HG03097 (cell line): ENCODE measurements at regions not wholly inside any gene's neighbourhood (a gene's known extent, or its start where the extent isn't known, plus 50 kb on each side); places are given as distances from the start of the nearest gene placed in this dataset.

Experiments used
- ATAC-seq: cut with Tn5 transposase; IDR thresholded peaks from one replicate; pipeline ENCODE4 v1.9.1; 2021; ENCODE audit not compliant: unreplicated experiment, low FRiP score

DNA sequence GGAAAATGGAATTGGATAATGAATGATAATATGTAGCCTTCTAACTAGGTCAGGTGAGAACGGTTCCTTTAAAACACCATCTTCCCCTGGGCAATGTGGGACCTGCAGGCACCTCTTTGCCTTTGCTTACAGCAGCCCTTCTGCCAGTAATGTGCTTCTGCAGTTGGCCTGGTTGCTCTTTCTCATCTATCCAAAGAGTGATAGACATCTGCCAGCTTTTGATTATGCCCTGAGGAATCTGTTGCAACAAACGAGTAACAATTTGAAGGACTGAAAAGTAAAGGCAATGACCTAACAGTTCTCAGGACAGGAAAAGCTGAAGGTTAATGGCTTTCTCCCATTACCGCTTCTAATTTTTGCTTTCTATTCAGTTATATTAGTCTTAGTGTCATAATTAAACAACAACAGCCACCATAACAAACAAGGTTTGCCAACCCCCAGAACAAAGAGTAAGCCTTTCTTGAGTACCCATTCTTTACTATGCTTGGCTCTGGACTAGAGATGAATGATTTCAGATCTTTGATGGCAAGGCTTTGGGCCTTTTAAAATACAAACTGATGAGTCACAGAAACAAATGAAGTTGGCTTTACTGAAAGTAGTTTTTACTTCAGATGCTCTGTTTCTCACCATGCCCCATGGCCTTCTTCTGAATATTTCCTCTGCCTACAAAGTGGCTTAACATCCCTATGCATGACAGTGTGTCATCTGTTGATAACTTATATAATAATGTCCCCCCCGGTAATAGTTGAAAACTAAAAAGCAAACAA lies 76.1 kb upstream of the KRR1 start:
- no peak for ATAC-seq

- ATAC-seq = no peak
These were observed 73.9 kb upstream of the KRR1 start for GRCh38 chr12:75585330-75585729.

DNA sequence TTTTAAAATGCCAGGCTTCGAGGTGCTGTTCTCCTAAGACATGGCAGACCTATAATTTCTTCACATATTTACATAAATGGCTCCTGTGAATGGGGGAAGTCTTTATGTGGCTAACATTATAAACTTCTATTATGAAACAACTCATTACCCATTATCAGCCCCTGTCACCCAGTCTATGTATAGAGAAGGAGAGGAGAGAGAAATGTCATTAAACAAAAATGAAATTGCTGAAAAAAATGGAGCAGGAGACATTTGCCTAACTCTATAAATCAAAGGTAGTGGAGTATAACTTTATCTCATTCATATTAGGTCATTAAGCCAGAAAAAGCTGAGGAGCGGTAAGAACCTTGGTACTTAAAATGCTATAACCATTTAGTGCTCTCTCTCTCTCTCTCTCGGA lies 71.9 kb upstream of the KRR1 start:
- ATAC-seq = no peak

GRCh38 chr12:75581515-75581914 lies 70.1 kb upstream of the KRR1 start:
- ATAC-seq = no peak

- no peak for ATAC-seq
These were observed 68.1 kb upstream of the KRR1 start for GRCh38 chr12:75579552-75579951.

- no peak for ATAC-seq
These were observed 67.1 kb upstream of the KRR1 start for GRCh38 chr12:75578546-75578945.

DNA sequence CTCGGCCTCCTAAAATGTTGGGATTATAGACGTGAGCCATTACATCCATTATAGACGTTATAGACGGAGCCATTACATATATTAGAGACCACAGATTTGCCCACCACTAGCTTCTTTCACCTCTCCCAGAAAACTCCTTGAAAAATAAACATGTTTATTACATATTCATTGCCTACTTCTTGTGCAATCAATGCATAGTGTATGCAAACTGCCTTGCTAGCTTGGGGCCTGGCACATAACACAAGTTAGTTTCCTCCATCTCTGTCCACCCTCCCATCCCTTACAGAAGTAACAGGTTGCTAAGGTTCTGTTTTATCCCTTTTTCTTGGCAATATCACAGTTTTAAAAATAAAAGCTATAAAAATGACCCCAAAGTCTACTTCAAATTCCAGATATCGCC lies 66.4 kb upstream of the KRR1 start:
- ATAC-seq = no peak

DNA sequence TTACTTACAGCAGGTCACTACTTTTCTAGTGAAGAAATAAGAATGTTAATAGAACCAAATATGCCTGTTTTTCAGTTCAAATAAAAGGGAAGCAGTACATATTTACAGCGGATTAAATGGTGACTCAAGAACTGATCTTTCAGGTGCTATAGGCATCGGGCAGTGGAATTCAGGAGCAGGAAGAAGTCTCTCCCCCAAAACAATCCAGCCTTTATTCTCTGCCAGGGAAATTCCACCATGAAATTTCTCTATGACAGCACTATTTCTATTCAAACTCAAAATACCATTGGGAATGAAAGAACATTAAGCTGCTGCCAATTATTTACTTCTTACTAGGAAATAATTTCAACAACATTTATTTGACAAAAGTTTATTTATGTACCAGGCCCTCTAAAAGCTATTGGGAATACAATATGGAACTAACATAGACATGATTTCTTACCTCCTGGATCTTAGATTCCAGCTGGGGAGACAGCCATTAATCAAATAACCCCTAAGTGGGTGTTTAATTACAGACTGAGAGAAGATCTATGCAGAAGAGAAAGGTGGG lies 60.3 kb upstream of the KRR1 start:
- no peak for ATAC-seq

- no peak for ATAC-seq
These were observed 59.8 kb upstream of the KRR1 start for GRCh38 chr12:75571204-75571603.

DNA sequence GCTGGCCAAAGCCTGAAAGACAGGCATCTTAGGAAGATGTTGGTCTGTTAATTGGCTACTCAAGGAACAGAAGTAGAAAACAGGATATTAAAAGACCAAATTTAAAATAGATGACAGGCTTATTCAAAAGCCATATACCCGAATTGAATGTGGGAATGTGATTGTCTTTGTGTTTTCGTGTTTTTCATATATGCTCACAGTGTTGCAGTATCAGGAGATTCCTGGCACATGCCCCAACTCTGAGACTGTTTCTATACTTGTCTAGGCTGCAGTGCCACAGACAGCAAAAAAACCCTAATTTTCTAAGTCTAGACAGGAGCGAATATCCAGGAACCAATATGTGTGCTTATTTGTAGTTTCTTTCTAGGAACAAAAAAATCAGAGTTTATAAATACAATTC lies 57.4 kb upstream of the KRR1 start:
- no peak for ATAC-seq

DNA sequence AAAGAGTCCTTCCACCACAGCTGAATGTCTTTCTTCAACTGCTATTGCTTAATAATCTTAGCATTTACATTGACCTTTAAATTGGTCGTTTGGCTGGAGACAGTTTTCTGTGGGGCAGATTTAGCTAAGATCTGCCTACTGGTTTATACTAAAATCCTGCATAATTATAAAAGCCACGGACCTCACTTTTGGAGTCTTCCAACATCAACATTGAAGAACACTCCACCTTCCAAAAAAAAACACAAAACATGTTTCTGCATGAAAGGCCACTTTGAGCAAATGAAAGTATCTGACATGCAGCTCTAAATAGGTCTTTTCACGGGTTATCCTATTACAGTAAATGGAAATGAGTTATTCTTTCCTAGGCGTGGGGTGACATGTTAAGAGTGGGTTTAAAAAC lies 57.0 kb upstream of the KRR1 start:
- ATAC-seq = no peak

GRCh38 chr12:75565795-75566194 lies 54.4 kb upstream of the KRR1 start:
- ATAC-seq = no peak

- no peak for ATAC-seq
These were observed 53.4 kb upstream of the KRR1 start for GRCh38 chr12:75564852-75565251.

- no peak for ATAC-seq
These were observed 53.0 kb upstream of the KRR1 start for GRCh38 chr12:75564398-75564797.

- no peak for ATAC-seq
These were observed 51.9 kb upstream of the KRR1 start for GRCh38 chr12:75563351-75563750.

GRCh38 chr12:75561921-75562320 lies 50.5 kb upstream of the KRR1 start:
- ATAC-seq = no peak
